Panc1 (cell line): ENCODE measurements at regions not wholly inside any gene's neighbourhood (a gene's known extent, or its start where the extent isn't known, plus 50 kb on each side); places are given as distances from the start of the nearest gene placed in this dataset.

Experiments
- ATAC-seq: fragments of 200-7000 bp; cut with Tn5 transposase; 2 replicates; pipeline ENCODE4 v1.9.1; 2020; ENCODE audit warnings: mild to moderate bottlenecking, moderate library complexity
- BruUV-seq: library from RNA; stranded (reverse); fragments of 400-500 nt; replicated peaks from 2 replicates; lab custom pipeline; 2021; lab: Mats Ljungman, UMichigan
- CTCF ChIA-PET: fragments of 300-600 bp; sonication (Branson Sonifier 250); formaldehyde crosslinking; loops from one replicate; lab custom pipeline; 2022; ENCODE audit warnings: antibody characterized with exemption; lab: Charles Lee
- POLR2A ChIA-PET: fragments of 300-600 bp; sonication (Branson Sonifier 250); formaldehyde crosslinking; loops from one replicate; lab custom pipeline; 2022; ENCODE audit warnings: antibody characterized with exemption; lab: Charles Lee
- DNase-seq: peaks from one replicate; pipeline ENCODE4 v3.0.0-alpha.2; 2010; ENCODE audit warnings: low read depth, low spot score
- H3K27ac ChIP-seq: 2 replicates; pipeline ENCODE4 v1.5.1; 2011; ENCODE audit warnings: mild to moderate bottlenecking, low read length, inconsistent platforms
- H3K27me3 ChIP-seq: fragments of 200-500 bp; sonication (Bioruptor generic); 2 replicates; pipeline ENCODE4 v1.6.0; 2014; ENCODE audit warnings: low read length, inconsistent platforms; ENCODE audit not compliant: control insufficient read depth, insufficient read depth
- H3K36me3 ChIP-seq: fragments of 200-500 bp; sonication (Bioruptor generic); 2 replicates; pipeline ENCODE4 v1.5.1; 2014; ENCODE audit warnings: inconsistent platforms, mild to moderate bottlenecking, low read length, moderate library complexity; ENCODE audit not compliant: control insufficient read depth, insufficient read depth
- H3K4me1 ChIP-seq: 2 replicates; pipeline ENCODE4 v1.5.1; 2011; ENCODE audit warnings: inconsistent platforms, mild to moderate bottlenecking, low read length, moderate library complexity; ENCODE audit not compliant: control insufficient read depth, insufficient read depth
- H3K4me3 ChIP-seq, 2 experiments: 2 replicates each; pipeline ENCODE4 v1.5.1; 2011 to 2012; ENCODE audit warnings: low read depth in 2 of 2, low read length in 2 of 2, mild to moderate bottlenecking in 2 of 2, inconsistent platforms in 1 of 2, moderate library complexity in 1 of 2
- H3K9me3 ChIP-seq: fragments of 200-500 bp; sonication (Bioruptor generic); 2 replicates; pipeline ENCODE4 v1.5.1; 2014; ENCODE audit warnings: low read depth, mild to moderate bottlenecking, inconsistent platforms, low read length, moderate library complexity; ENCODE audit not compliant: control insufficient read depth, insufficient read depth
- POLR2AphosphoS5 ChIP-seq: IDR thresholded peaks from 2 replicates; pipeline ENCODE4 v1.6.1; 2012; ENCODE audit warnings: mild to moderate bottlenecking, low read depth, low read length, moderate library complexity
- SIN3A ChIP-seq: IDR thresholded peaks from 2 replicates; pipeline ENCODE4 v1.6.1; 2012; ENCODE audit warnings: low read depth, mild to moderate bottlenecking, low read length, moderate library complexity, borderline replicate concordance; ENCODE audit not compliant: insufficient read depth
- TCF7L2 ChIP-seq: IDR thresholded peaks from 2 replicates; pipeline ENCODE4 v1.6.1; 2011; ENCODE audit warnings: mild to moderate bottlenecking, low read depth, low read length, inconsistent platforms
- in situ Hi-C: cut with HindIII; loops from 2 replicates; pipeline ENCODE4 v1.10.0; 2016; ENCODE audit warnings: low sequenced_read_pairs, low pct_unique_long_range_greater_than_20kb
- intact Hi-C: fragments of 100-400 bp; cut with micrococcal nuclease; formaldehyde crosslinking; loops from one replicate; pipeline ENCODE4 v1.10.0; 2022; ENCODE audit not compliant: unreplicated experiment
- TF ChIP-seq, protein P1 (sequence below): fragments of 450-650 bp; IDR thresholded peaks from 2 replicates; pipeline ENCODE4 v1.5.1; 2017; ENCODE audit warnings: mild to moderate bottlenecking
- TF ChIP-seq, protein P2 (sequence below), 2 experiments: IDR thresholded peaks; 2 replicates each; pipeline ENCODE4 v1.6.1; 2011 to 2012; ENCODE audit warnings: low read depth in 2 of 2, control low read depth in 1 of 2, low read length in 1 of 2, mild to moderate bottlenecking in 1 of 2, moderate library complexity in 1 of 2; ENCODE audit not compliant: insufficient read depth in 1 of 2

DNA sequence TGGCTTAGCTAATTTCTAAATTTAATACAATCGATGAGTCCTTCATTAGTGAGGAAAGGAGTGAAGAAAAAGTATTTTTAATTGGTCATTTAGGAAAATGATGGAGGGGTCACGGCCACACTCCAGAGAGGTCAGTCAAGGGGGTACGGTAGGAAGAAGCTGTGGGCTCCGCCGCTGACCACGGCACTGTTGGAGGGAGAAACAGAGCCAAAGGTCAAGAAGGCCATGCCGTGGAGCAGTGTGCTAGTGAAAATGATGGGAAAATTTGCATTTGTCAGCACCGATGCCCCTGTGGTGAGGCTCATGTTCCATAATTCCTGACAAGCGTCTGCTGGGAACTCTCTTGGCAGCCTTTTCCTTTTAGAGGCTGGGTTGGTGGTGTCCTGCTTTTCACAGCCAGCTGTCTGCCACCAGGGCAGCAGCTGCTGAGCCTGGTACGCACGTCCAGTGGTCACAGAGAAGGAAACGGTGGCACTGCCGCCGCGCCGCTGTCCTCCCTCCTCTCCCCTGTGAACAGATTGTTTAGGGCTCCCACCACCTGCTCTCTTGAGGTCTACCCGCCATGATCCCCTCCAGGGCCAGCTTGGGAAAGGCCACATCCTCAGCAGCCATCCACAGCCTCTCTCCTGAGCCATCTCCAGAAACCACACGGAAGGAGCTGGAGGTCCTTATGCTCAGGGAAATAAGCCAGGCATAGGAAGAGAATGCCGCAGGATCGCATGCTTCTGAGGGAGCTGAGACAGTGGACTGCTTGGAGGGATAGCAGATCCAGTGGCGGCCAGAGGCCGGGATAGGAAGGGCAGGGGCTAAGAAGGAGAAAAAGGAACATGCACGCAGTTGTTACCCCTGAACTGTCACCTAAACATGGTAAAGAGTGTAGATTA lies 263.7 kb upstream of the PPP2R2D start:
- TF ChIP-seq, protein P1, sequence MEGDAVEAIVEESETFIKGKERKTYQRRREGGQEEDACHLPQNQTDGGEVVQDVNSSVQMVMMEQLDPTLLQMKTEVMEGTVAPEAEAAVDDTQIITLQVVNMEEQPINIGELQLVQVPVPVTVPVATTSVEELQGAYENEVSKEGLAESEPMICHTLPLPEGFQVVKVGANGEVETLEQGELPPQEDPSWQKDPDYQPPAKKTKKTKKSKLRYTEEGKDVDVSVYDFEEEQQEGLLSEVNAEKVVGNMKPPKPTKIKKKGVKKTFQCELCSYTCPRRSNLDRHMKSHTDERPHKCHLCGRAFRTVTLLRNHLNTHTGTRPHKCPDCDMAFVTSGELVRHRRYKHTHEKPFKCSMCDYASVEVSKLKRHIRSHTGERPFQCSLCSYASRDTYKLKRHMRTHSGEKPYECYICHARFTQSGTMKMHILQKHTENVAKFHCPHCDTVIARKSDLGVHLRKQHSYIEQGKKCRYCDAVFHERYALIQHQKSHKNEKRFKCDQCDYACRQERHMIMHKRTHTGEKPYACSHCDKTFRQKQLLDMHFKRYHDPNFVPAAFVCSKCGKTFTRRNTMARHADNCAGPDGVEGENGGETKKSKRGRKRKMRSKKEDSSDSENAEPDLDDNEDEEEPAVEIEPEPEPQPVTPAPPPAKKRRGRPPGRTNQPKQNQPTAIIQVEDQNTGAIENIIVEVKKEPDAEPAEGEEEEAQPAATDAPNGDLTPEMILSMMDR, result no peak
- TF ChIP-seq POLR2AphosphoS5 (no peak), TCF7L2 (no peak), SIN3A (no peak)
- TF ChIP-seq, protein P2, sequence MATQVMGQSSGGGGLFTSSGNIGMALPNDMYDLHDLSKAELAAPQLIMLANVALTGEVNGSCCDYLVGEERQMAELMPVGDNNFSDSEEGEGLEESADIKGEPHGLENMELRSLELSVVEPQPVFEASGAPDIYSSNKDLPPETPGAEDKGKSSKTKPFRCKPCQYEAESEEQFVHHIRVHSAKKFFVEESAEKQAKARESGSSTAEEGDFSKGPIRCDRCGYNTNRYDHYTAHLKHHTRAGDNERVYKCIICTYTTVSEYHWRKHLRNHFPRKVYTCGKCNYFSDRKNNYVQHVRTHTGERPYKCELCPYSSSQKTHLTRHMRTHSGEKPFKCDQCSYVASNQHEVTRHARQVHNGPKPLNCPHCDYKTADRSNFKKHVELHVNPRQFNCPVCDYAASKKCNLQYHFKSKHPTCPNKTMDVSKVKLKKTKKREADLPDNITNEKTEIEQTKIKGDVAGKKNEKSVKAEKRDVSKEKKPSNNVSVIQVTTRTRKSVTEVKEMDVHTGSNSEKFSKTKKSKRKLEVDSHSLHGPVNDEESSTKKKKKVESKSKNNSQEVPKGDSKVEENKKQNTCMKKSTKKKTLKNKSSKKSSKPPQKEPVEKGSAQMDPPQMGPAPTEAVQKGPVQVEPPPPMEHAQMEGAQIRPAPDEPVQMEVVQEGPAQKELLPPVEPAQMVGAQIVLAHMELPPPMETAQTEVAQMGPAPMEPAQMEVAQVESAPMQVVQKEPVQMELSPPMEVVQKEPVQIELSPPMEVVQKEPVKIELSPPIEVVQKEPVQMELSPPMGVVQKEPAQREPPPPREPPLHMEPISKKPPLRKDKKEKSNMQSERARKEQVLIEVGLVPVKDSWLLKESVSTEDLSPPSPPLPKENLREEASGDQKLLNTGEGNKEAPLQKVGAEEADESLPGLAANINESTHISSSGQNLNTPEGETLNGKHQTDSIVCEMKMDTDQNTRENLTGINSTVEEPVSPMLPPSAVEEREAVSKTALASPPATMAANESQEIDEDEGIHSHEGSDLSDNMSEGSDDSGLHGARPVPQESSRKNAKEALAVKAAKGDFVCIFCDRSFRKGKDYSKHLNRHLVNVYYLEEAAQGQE (IDR thresholded peaks at IDR 0.05; ENCODE audit: insufficient read depth in 1 of 2, low read depth in 2 of 2, low read length in 1 of 2), result no peak
- in situ Hi-C loops, result no loop called here
- no peaks in the 10 kb centered on the region; the same call in 1 of the 2 replicates for H3K4me1 ChIP-seq
- H3K36me3 ChIP-seq, result no peaks in the 10 kb centered on the region
- no TSS peak for BruUV-seq
- CTCF ChIA-PET, result no interaction called here
- peaks cover 14% of the 10 kb centered on the region; the same call in 1 of the 2 replicates for H3K9me3 ChIP-seq
- intact Hi-C loops, result no loop called here
- H3K27me3 ChIP-seq, result no peaks in the 10 kb centered on the region
- ATAC-seq (no peak), DNase-seq (no peak)
- POLR2A ChIA-PET, result interaction anchor here (0.6 kb wide), 1 partner anchor 29 kb away, joined by 3 read pairs; no protein-coding TSS in a partner anchor
- H3K27ac ChIP-seq, result no peak overlapping the region
- H3K4me3 ChIP-seq, result no peak overlapping the region

DNA sequence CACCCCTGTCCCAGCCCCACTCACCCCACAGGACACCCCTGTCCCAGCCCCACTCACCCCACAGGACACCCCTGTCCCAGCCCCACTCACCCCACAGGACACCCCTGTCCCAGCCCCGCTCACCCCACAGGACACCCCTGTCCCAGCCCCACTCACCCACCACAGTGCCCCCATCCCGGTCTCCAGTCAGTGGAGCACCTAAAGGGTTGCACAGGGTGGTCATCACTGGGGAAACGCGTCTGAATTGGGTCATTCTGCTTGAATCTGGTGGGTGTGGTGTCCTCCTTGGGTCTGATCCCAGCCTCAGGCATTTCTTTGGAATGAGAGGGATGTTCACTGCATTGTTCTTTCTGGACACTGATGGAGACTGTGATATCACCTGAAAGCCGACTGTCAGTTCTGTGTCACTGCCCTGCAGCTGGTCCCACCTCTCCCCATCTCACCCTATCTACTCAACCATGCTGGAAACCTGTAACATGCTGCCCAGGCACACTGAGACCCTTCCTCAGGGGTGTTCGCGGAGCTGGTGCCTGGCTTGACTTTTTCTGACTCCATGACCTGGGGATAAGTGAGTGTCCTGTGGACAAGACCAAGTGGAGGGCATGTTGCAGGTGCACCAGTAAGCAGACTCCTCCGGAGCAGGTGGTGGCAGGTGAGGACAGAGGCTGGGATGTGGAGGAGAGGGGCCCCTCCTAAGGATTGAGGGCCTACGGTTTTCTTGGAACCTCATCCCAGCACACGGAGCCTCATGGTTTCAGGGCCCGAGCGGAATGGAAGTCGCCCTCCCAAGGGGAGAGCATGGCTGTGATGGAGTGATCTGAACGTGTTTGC lies 262.5 kb upstream of the PPP2R2D start:
- no peak for ATAC-seq
- TF ChIP-seq, protein P2 (IDR thresholded peaks at IDR 0.05; ENCODE audit: insufficient read depth in 1 of 2, low read depth in 2 of 2, low read length in 1 of 2), result no peak
- TF ChIP-seq, protein P1, result no peak
- no peak for TF ChIP-seq POLR2AphosphoS5
- TF ChIP-seq SIN3A, result no peak
- TF ChIP-seq TCF7L2, result no peak
- no peak for DNase-seq
- in situ Hi-C loops, result no loop called here
- Histone ChIP-seq H3K27ac (no peak overlapping the region), H3K4me1 (no peaks in the 10 kb centered on the region; the same call in 1 of the 2 replicates), H3K36me3 (no peaks in the 10 kb centered on the region), H3K4me3 (no peak overlapping the region), H3K9me3 (peaks cover 14% of the 10 kb centered on the region; the same call in 1 of the 2 replicates), H3K27me3 (no peaks in the 10 kb centered on the region)
- ChIA-PET POLR2A (interaction anchor here (0.6 kb wide), 1 partner anchor 28 kb away, joined by 3 read pairs; no protein-coding TSS in a partner anchor), CTCF (no interaction called here)
- BruUV-seq, result no TSS peak
- intact Hi-C loops, result no loop called here
